Pancreas (tissue), 10 donors: ENCODE measurements at regions not wholly inside any gene's neighbourhood (a gene's known extent, or its start where the extent isn't known, plus 50 kb on each side); places are given as distances from the start of the nearest gene placed in this dataset.

ENCODE experiments used
- ATAC-seq, 4 donors: fragments of 200-7000 bp; cut with Tn5 transposase; one replicate each; pipeline versions ENCODE4 v1.8.0 to v1.9.1; 2020; ENCODE audit warnings: mild to moderate bottlenecking in 4 of 4, moderate library complexity in 4 of 4
- DNase-seq, 6 donors: peaks; one replicate each; pipeline ENCODE4 v3.0.0-alpha.2; 2020
- FAIRE-seq: peaks from 2 replicates; lab custom pipeline; 2012; peaks lifted over from hg19 to GRCh38; lab: Jason Lieb, UNC
- H3K27ac ChIP-seq, 4 donors: fragments of 200-600 bp; sonication (generic); 1 replicate in 3 of 4; 2 replicates in 1 of 4; pipeline versions ENCODE4 v1.5.0 to v1.8.0; 2020
- H3K27me3 ChIP-seq, 4 donors: fragments of 200-600 bp; one replicate each; pipeline ENCODE4 v1.8.0; 2021
- H3K36me3 ChIP-seq, 3 donors: fragments of 200-600 bp; sonication (generic) in 1 of 3; one replicate each; pipeline versions ENCODE4 v1.5.0 to v1.8.0; 2020 to 2021
- H3K4me1 ChIP-seq, 3 donors: fragments of 200-600 bp; one replicate each; pipeline ENCODE4 v1.8.0; 2021
- H3K4me3 ChIP-seq, 4 donors: fragments of 200-600 bp; sonication (generic) in 2 of 4; one replicate each; pipeline versions ENCODE4 v1.5.0 to v1.8.0; 2020 to 2021
- H3K9me3 ChIP-seq, 4 donors: fragments of 200-600 bp; one replicate each; pipeline ENCODE4 v1.8.0; 2021
- CTCF ChIP-seq, 4 donors: fragments of 200-600 bp; sonication (generic) in 3 of 4; IDR thresholded peaks; one replicate each; pipeline versions ENCODE4 v1.5.0 to v1.8.0; 2021; ENCODE audit warnings: antibody characterized with exemption in 4 of 4
- WGBS, 2 donors: extraction: QIAGEN DNeasy Blood & Tissue Kit; methylation state at CpG; one replicate each; pipeline ENCODE4 v1.1.7; 2013; 5-methylcytosine and 5-hydroxymethylcytosine counted together
- intact Hi-C, 3 donors: fragments of 100-400 bp; cut with DNase I; formaldehyde crosslinking; loops; one replicate each; pipeline versions ENCODE4 v1.11.1 to v1.14.2; 2022
- donor health status: healthy with polysubstance abuse.
- donor health status: DM: no; HTN: no; CAD: no; lungs with moderate emphysema.
- donor health status: DM: no; HTN: no; CAD: no.
- donor health status: control.
- donor health status: control.
- donor health status: Bipolar disorder and iron deficiency.
- donor health status: DM: yes; HTN: yes; CAD: no.
- donor health status: DM: no; HTN: no; CAD: no.
- donor health status: DM: no; HTN: no; CAD: no.
- donor health status: DM: yes; HTN: yes; CAD: no.

GRCh38 chr5:121251954-121252353 lies 599.7 kb upstream of the FTMT start:
- intact Hi-C loops = no loop called here
- no peaks in the 10 kb centered on the region for H3K9me3 ChIP-seq
- no peak for ATAC-seq
- no peaks in the 10 kb centered on the region for H3K27me3 ChIP-seq
- H3K4me1 ChIP-seq = no peaks in the 10 kb centered on the region
- WGBS, 2 donors = 23 to 31% methylated on average over 5 of the region's 5 CpGs
- no peak overlapping the region for H3K4me3 ChIP-seq
- H3K27ac ChIP-seq = no peak overlapping the region
- no peak for DNase-seq
- H3K36me3 ChIP-seq = no peaks in the 10 kb centered on the region
- TF ChIP-seq CTCF (IDR thresholded peaks at IDR 0.05) = no peak
- no peak for FAIRE-seq

- H3K27me3 ChIP-seq = no peaks in the 10 kb centered on the region
- ATAC-seq = no peak
- no peaks in the 10 kb centered on the region for H3K9me3 ChIP-seq
- H3K36me3 ChIP-seq = no peaks in the 10 kb centered on the region
- no peak overlapping the region for H3K27ac ChIP-seq
- H3K4me3 ChIP-seq = no peak overlapping the region
- TF ChIP-seq CTCF (IDR thresholded peaks at IDR 0.05) = no peak
- no peaks in the 10 kb centered on the region for H3K4me1 ChIP-seq
- intact Hi-C loops = no loop called here
- no peak for FAIRE-seq
- DNase-seq = no peak
These were observed 594.1 kb upstream of the FTMT start for GRCh38 chr5:121257621-121258020.

GRCh38 chr5:121263456-121263855 lies 588.2 kb upstream of the FTMT start:
- Histone ChIP-seq H3K36me3 (no peaks in the 10 kb centered on the region), H3K4me1 (no peaks in the 10 kb centered on the region), H3K27me3 (no peaks in the 10 kb centered on the region), H3K27ac (no peak overlapping the region), H3K4me3 (no peak overlapping the region), H3K9me3 (no peaks in the 10 kb centered on the region)
- WGBS, 2 donors = 77 to 89% methylated on average over 3 of the region's 3 CpGs
- no peak for FAIRE-seq
- no peak for TF ChIP-seq CTCF (IDR thresholded peaks at IDR 0.05)
- DNase-seq = no peak
- intact Hi-C loops = no loop called here
- ATAC-seq = no peak

- 53 to 58% methylated on average over 3 of the region's 3 CpGs for WGBS, 2 donors
- Histone ChIP-seq H3K4me1 (no peaks in the 10 kb centered on the region), H3K27ac (no peak overlapping the region), H3K9me3 (no peaks in the 10 kb centered on the region), H3K27me3 (no peaks in the 10 kb centered on the region), H3K36me3 (no peaks in the 10 kb centered on the region), H3K4me3 (no peak overlapping the region)
- no peak for DNase-seq
- intact Hi-C loops = no loop called here
- ATAC-seq = no peak
- FAIRE-seq = no peak
- TF ChIP-seq CTCF (IDR thresholded peaks at IDR 0.05) = no peak
These were observed 587.1 kb upstream of the FTMT start for GRCh38 chr5:121264605-121265004.

- no peak overlapping the region for H3K27ac ChIP-seq
- H3K4me3 ChIP-seq = no peak overlapping the region
- no peak for TF ChIP-seq CTCF (IDR thresholded peaks at IDR 0.05)
- DNase-seq (peak in 1 of 6 donors; percentile 8), FAIRE-seq (no peak), ATAC-seq (no peak)
- no peaks in the 10 kb centered on the region for H3K27me3 ChIP-seq
- no peaks in the 10 kb centered on the region for H3K9me3 ChIP-seq
- no peaks in the 10 kb centered on the region for H3K36me3 ChIP-seq
- no peaks in the 10 kb centered on the region for H3K4me1 ChIP-seq
- intact Hi-C loops = no loop called here
- 58 to 67% methylated on average over 2 of the region's 2 CpGs for WGBS, 2 donors
These were observed 580.1 kb upstream of the FTMT start for GRCh38 chr5:121271546-121271945.
